Left renal cortex interstitium (tissue), 4 donors: ENCODE measurements at regions not wholly inside any gene's neighbourhood (a gene's known extent, or its start where the extent isn't known, plus 50 kb on each side); places are given as distances from the start of the nearest gene placed in this dataset.

ENCODE experiments used
- DNase-seq, 4 donors: peaks; one replicate each; pipeline ENCODE4 v3.0.0-alpha.2; 2013; ENCODE audit warnings: low read depth in 4 of 4, low spot score in 2 of 4, missing footprints in 1 of 4

- peak in 1 of 4 donors; percentile 28 for DNase-seq
Observed at GRCh38 chr20:34163307-34163706, 51.3 kb upstream of the EIF2S2 start.

DNA sequence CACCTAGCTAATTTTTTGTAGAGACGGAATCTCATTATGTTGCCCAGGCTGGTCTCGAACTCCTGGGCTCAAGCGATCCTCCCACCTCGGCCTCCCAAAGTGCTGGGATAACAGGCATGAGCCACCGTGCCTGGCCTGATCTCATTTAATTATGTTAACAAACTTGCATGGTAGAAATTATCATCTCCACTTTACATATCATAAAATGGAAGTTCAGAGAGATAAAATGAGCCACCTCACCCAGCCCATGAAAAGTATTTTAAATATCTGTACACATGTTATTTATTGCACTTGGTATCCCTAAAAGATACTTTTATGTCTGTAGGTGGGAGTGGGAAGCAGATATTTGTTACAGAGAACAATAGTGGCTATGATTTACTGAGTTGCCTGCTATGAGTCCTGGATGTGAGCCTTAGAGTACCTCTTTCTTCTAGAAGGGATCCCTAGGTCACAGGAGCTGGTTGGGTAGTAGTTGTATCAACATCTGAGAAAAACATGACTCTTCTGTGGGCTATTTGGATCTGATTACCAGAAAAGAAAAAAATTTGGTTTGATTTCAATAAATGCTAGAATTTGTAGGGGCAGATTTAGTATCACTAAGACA is 52.4 kb upstream of the EIF2S2 start:
- no peak for DNase-seq

DNA sequence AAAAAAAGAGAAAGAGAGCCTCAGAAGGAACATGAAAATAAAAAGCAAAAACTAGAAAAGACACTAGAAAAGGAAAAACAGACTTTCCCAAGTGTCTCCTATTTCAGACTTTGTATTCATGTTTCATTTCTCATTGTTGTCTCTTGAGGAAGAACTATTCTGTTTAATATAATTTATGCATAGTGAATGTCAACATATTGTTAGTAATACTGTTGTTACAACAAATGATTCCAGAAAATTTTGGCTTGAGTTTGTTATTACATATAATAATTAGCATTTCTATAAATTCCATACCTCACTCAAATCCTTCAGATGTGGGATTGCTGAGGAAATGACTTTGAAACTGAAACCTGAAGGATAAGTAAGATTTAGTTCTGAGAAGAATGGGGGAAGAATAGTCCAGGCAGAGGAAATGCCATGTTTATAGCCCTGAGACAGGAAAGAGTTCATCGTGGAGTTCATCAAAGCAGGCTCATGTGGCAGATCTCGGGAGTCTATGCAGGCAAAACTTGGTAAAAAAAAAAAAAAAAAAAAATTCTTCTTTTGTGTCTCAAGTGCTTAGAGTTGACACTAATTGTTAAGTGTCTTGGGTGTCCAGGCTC is 53.1 kb upstream of the EIF2S2 start:
- peak in 1 of 4 donors; percentile 28 for DNase-seq

GRCh38 chr20:34171640-34172039 is 59.6 kb upstream of the EIF2S2 start:
- DNase-seq: no peak

DNA sequence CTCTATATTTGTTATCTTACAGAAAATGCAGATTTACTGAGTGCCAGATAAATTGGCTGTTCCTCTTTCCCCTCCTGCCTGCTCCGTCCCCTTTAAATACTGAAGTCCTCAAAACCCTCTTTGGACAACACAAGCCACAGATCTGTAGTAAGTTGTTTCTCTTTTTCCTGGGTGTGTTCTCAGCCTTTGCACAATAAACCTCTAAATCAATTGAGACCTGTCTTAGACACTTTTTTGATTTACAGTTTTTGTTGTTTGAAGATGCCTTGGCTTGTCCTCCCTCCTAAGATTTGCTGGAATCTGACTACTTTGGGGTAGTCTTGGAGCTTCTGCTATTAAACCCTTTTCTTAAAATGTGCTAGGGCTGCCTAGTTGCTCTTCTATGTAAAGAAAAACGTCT is 60.9 kb upstream of the EIF2S2 start:
- DNase-seq: no peak

GRCh38 chr20:34175079-34175478 is 63.0 kb upstream of the EIF2S2 start:
- no peak for DNase-seq

GRCh38 chr20:34175879-34176278 is 63.8 kb upstream of the EIF2S2 start:
- no peak for DNase-seq

DNA sequence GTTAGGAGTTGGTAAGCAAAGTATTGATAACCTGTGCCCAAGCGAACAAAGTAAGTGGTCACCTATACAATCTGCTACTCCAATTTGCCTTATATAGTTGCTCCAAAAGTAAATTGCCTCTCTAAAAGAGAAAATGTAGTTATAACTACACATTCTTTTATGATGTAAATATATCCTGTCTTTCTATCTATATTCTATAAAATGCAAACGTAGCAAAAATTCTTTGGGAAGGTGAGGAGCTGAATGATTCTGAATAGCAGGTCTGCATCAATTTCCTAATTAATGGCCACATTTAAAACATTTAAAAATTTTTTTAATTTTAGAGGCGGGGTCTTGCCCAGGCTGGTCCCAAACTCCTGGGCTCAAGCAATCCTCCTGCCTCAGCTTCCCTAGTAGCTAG is 64.2 kb upstream of the ASIP start:
- DNase-seq: no peak

DNA sequence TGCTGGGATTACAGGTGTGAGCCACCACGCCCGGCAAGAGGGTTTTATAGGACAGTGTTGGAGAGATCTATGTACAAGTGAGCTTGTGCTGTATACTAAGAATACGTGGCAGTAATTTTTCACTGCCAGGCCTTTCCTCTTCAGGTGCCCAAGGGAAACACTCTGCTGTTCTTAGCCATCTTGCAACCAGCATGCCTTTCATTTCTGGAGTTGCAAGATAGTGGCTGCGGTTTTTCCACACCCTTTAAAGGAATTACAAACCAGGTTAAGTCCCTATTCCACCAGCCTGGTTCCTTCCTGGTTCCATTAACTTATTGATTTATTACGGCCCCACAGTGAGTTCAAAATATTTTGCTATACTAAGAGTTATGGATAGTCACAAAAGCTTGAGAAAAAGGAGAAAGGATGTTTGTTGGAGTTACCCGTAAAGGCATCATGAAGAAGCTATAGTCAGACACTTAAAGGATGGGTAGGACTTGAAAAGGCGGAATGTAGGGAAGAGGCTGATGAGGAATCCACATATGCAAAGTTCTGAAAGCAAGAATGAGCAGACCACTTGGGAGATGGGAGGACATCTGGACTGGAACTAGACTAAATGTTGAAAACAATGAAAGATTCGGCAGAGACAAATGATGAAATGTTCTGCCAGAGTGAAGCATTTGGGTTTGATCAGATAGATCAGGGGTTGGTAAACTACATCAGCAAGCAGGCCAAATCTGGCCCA is 61.4 kb upstream of the ASIP start:
- DNase-seq: no peak

DNA sequence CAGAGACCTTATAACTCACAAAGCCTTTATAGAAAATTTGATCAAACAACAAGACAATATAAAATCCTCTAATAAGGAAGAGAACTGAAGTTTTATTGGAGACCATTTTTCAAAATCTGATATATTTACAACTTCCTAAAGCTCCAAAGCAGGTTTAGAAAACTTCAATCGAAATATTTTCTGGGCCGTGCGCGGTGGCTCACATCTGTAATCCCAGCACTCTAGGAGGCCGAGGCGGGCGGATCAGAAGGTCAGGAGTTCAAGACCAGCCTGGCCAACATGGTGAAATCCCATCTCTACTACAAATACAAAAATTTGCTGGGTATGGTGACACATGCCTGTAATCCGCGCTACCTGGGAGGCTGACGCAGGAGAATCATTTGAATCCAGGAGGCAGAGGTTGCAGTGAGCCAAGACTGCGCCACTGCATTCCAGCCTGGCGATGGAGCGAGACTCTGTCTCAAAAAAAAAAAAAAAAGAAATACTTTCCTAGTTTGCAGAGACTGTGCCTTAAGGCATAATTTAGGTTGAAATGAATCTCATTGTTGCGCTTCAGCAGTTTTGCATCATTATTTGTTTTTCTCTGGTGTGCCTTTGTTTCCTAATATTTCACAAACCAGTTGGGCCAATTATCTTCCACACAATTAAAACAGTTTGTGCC is 60.6 kb upstream of the ASIP start:
- no peak for DNase-seq

- no peak for DNase-seq
Observed at GRCh38 chr20:34181484-34181883, 59.7 kb upstream of the ASIP start.

GRCh38 chr20:34185766-34186620 is 55.2 kb upstream of the ASIP start:
- no peak for DNase-seq

- no peak for DNase-seq
Observed at GRCh38 chr20:34189572-34190163, 51.6 kb upstream of the ASIP start.

GRCh38 chr20:34190262-34190661 is 51.0 kb upstream of the ASIP start:
- DNase-seq: no peak

GRCh38 chr20:34190679-34191090 is 50.5 kb upstream of the ASIP start:
- DNase-seq: peak; percentile 43 to 64 (median 58)
